Progenitor cell of endocrine pancreas (in vitro differentiated cells): ENCODE measurements at regions not wholly inside any gene's neighbourhood (a gene's known extent, or its start where the extent isn't known, plus 50 kb on each side); places are given as distances from the start of the nearest gene placed in this dataset.

Experiments
- DNase-seq: peaks from one replicate; pipeline ENCODE4 v3.0.0; 2021; ENCODE audit warnings: low spot score; ENCODE audit not compliant: unreplicated experiment
- H3K27ac Mint-ChIP-seq: 2 replicates; pipeline ENCODE4 v1.8.0; 2021; ENCODE audit warnings: mild to moderate bottlenecking, moderate library complexity, mixed read lengths
- H3K27me3 Mint-ChIP-seq: 2 replicates; pipeline ENCODE4 v1.8.0; 2021; ENCODE audit warnings: mixed read lengths
- H3K36me3 Mint-ChIP-seq: 2 replicates; pipeline ENCODE4 v1.8.0; 2022; ENCODE audit warnings: mixed read lengths; ENCODE audit not compliant: insufficient read depth
- H3K4me1 Mint-ChIP-seq: 2 replicates; pipeline ENCODE4 v1.8.0; 2021; ENCODE audit warnings: low read depth, mixed read lengths
- H3K4me3 Mint-ChIP-seq: 2 replicates; pipeline ENCODE4 v1.8.0; 2021; ENCODE audit warnings: low read depth, mild to moderate bottlenecking, moderate library complexity, mixed read lengths
- H3K9me3 Mint-ChIP-seq: 2 replicates; pipeline ENCODE4 v1.8.0; 2021; ENCODE audit warnings: low read depth, mixed read lengths
- CTCF ChIP-seq: fragments of 200-600 bp; sonication (generic); IDR thresholded peaks from one replicate; pipeline ENCODE4 v1.5.0; 2021; ENCODE audit warnings: antibody characterized with exemption, mild to moderate bottlenecking; ENCODE audit not compliant: unreplicated experiment

DNA sequence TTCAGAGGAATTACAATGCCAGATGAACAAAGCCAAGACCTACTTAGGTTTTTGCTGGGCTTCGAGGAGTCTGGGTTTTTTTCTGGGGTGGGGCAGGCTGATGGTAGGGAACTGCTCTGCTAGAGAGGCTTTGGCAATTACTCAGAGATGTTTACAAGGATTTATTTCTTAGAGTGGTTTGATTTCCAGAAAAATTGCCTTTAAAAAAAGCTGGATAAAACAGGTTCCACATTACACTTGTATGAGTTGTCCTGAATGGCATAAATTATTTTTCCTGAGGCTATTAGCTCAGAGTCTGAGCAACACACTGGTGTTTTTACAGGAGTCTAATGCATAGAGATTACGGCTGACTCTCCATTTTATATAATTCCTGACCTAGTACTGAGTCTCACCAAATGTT lies 118.5 kb upstream of the FRMD6 start:
- H3K27ac Mint-ChIP-seq: no peak overlapping the region
- H3K27me3 Mint-ChIP-seq: no peaks in the 10 kb centered on the region
- peaks cover 12% of the 10 kb centered on the region for H3K4me1 Mint-ChIP-seq
- H3K36me3 Mint-ChIP-seq: no peaks in the 10 kb centered on the region
- DNase-seq: no peak
- TF ChIP-seq CTCF: no peak
- H3K9me3 Mint-ChIP-seq: peaks cover 12% of the 10 kb centered on the region
- no peak overlapping the region for H3K4me3 Mint-ChIP-seq

GRCh38 chr14:51533872-51534553 lies 117.7 kb upstream of the FRMD6 start:
- DNase-seq: no peak
- Mint-ChIP-seq H3K27me3 (no peaks in the 10 kb centered on the region), H3K4me1 (peaks cover 12% of the 10 kb centered on the region), H3K36me3 (no peaks in the 10 kb centered on the region), H3K9me3 (peaks cover 13% of the 10 kb centered on the region), H3K4me3 (no peak overlapping the region), H3K27ac (peak overlapping the region; percentile 95)
- no peak for TF ChIP-seq CTCF

DNA sequence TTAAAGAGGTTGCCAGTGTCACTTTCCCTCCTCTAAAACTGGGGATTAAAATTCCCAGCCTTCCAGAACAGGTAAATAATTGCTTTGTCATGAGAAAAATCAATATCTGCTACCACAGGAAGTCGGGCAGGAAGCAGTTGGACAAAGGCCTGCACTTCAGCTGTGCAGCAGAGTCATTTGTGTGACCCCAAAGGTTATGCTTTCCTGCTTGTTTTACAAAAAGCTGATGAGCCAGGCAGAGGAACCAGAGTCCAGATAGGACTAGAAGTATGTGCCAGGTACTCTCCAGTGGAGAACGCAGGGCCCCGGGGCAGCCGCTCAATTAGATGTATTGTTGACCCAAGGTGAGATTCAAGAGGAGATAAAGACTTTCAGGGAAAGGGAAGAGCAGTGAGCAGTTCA lies 117.1 kb upstream of the FRMD6 start:
- Mint-ChIP-seq H3K27me3 (no peaks in the 10 kb centered on the region), H3K4me3 (no peak overlapping the region), H3K27ac (peak overlapping the region; percentile 95), H3K36me3 (no peaks in the 10 kb centered on the region), H3K4me1 (peaks cover 12% of the 10 kb centered on the region), H3K9me3 (peaks cover 15% of the 10 kb centered on the region)
- no peak for TF ChIP-seq CTCF
- peak; percentile 13 for DNase-seq

DNA sequence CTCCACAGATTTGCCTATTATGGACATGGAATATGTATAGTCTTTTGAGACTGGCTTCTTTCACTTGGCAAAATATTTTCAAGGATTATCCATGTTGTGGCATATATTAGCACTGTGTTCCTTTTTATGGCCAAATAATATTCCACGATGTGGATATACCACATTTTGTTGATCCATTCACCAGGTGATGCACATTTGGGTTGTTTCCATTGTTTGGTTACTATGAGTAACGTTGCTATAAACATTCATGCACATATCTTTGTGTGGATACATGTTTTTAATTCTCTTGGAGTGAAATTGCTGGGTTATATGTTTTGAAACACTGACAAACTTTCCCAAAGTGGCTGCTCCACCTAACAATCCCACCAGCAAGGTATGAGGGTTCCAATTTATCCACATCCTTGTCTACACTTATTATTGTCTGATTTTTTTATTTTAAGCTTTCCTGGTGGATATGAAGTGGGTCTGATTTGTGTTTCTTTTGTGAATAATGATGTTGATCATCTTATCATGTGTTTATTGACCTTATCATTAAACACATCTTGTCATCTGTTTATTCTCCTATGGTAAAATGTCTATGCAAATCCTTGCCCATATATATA lies 116.2 kb upstream of the FRMD6 start:
- H3K4me3 Mint-ChIP-seq: no peak overlapping the region
- no peaks in the 10 kb centered on the region for H3K27me3 Mint-ChIP-seq

DNA sequence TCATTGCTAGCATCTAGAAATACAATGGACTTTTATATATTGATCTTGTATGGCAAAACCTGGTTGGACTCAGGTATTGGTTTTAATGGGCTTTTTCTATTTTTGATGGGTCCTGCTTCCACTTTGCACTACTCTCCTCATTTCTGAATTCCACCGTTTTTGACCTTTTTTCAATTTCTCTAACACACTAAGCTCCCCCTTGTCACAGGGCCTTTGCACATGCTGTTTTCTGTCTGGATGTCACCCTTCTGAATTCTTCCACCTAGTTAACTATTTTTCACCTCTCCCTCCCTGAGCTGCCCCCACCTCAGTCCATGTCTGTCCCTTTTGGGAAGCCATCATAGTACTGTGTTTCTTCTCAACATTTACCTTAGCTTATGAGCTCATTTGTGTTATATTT lies 112.7 kb upstream of the FRMD6 start:
- Mint-ChIP-seq H3K27me3 (no peaks in the 10 kb centered on the region), H3K4me3 (no peak overlapping the region), H3K9me3 (peaks cover 15% of the 10 kb centered on the region), H3K36me3 (no peaks in the 10 kb centered on the region), H3K27ac (no peak overlapping the region), H3K4me1 (peaks cover 8% of the 10 kb centered on the region)
- no peak for TF ChIP-seq CTCF
- DNase-seq: no peak

More for the DNA sequence above, 116.2 kb upstream of the FRMD6 start:
- no peak for TF ChIP-seq CTCF
- no peak overlapping the region for H3K27ac Mint-ChIP-seq
- DNase-seq: no peak
- no peaks in the 10 kb centered on the region for H3K36me3 Mint-ChIP-seq
- peaks cover 12% of the 10 kb centered on the region for H3K4me1 Mint-ChIP-seq
- peaks cover 15% of the 10 kb centered on the region for H3K9me3 Mint-ChIP-seq
